GM12878 (cell line): ENCODE measurements at regions not wholly inside any gene's neighbourhood (a gene's known extent, or its start where the extent isn't known, plus 50 kb on each side); places are given as distances from the start of the nearest gene placed in this dataset.

ENCODE experiments used
- ATAC-seq: fragments of 200-7000 bp; cut with Tn5 transposase; 3 replicates; pipeline ENCODE4 v1.9.1; 2020; ENCODE audit warnings: mild to moderate bottlenecking, moderate library complexity
- BruUV-seq: library from RNA; stranded (reverse); fragments of 400-500 nt; replicated peaks from 2 replicates; lab custom pipeline; 2021; lab: Mats Ljungman, UMichigan
- CTCF ChIA-PET: fragments of 300-600 bp; sonication (Branson Sonifier 250); formaldehyde crosslinking; extraction: SDS; loops from one replicate; lab custom pipeline; 2021; ENCODE audit warnings: inconsistent platforms; lab: Yijun Ruan, JAX
- POLR2A ChIA-PET: fragments of 350-600 bp; formaldehyde crosslinking; extraction: SDS; loops from one replicate; lab custom pipeline; 2021; ENCODE audit warnings: inconsistent platforms; lab: Charles Lee
- RAD21 ChIA-PET: fragments of 300-600 bp; sonication (Branson Sonifier 250); formaldehyde crosslinking; loops from one replicate; lab custom pipeline; 2023; ENCODE audit warnings: antibody characterized with exemption; ENCODE audit not compliant: unreplicated experiment; lab: Charles Lee
- SMC1A ChIA-PET: fragments of 300-600 bp; sonication (Branson Sonifier 250); formaldehyde crosslinking; loops from one replicate; lab custom pipeline; 2023; ENCODE audit not compliant: unreplicated experiment, uncharacterized antibody; lab: Charles Lee
- DNase-seq: peaks from one replicate; pipeline ENCODE4 v3.0.0-alpha.2; 2011; ENCODE audit warnings: low read depth, low spot score
- FAIRE-seq: peaks from 3 replicates; lab custom pipeline; 2011; peaks lifted over from hg19 to GRCh38; lab: Jason Lieb, UNC
- H2AFZ ChIP-seq: 2 replicates; pipeline ENCODE4 v1.6.0; 2011; ENCODE audit warnings: low read depth, low read length, control low read depth; ENCODE audit not compliant: control insufficient read depth
- H3K27ac ChIP-seq: 2 replicates; pipeline ENCODE4 v1.5.1; 2011; ENCODE audit warnings: control low read depth; ENCODE audit not compliant: control insufficient read depth, insufficient read depth
- H3K27me3 ChIP-seq, 2 experiments: replicated peaks in 1 of 2; 2 replicates each; pipeline versions ENCODE4 v1.6.0 to v1.6.1; 2011; ENCODE audit warnings: low read length in 1 of 2; ENCODE audit not compliant: control insufficient read depth in 2 of 2, insufficient read depth in 2 of 2
- H3K36me3 ChIP-seq, 2 experiments: 2 replicates each; pipeline ENCODE4 v1.5.1; 2011; ENCODE audit warnings: low read length in 1 of 2; ENCODE audit not compliant: control insufficient read depth in 2 of 2, insufficient read depth in 2 of 2
- H3K4me1 ChIP-seq: 2 replicates; pipeline ENCODE4 v1.6.1; 2011; ENCODE audit warnings: mild to moderate bottlenecking, low read length, moderate library complexity, mixed read lengths; ENCODE audit not compliant: control insufficient read depth, insufficient read depth
- H3K4me2 ChIP-seq: 2 replicates; pipeline ENCODE4 v1.6.0; 2011; ENCODE audit warnings: control low read depth; ENCODE audit not compliant: control insufficient read depth, insufficient read depth
- H3K4me3 ChIP-seq: fragments of 200-600 bp; sonication (generic); 2 replicates; pipeline ENCODE4 v1.5.1; 2016
- H3K79me2 ChIP-seq: 2 replicates; pipeline ENCODE4 v1.6.0; 2011; ENCODE audit warnings: low read length; ENCODE audit not compliant: control insufficient read depth, insufficient read depth
- H3K9ac ChIP-seq: 2 replicates; pipeline ENCODE4 v1.8.0; 2011; ENCODE audit warnings: low read length, control low read depth, mixed read lengths; ENCODE audit not compliant: control insufficient read depth, insufficient read depth
- H3K9me3 ChIP-seq: replicated peaks from 3 replicates; pipeline ENCODE4 v1.5.1; 2011; ENCODE audit warnings: mild to moderate bottlenecking, low read length; ENCODE audit not compliant: control insufficient read depth, insufficient read depth
- H4K20me1 ChIP-seq: 2 replicates; pipeline ENCODE4 v1.6.0; 2011; ENCODE audit not compliant: control insufficient read depth, insufficient read depth
- BACH1 ChIP-seq: fragments of 450-650 bp; IDR thresholded peaks from 2 replicates; pipeline ENCODE4 v1.6.1; 2017; ENCODE audit warnings: mild to moderate bottlenecking, borderline replicate concordance
- BHLHE40 ChIP-seq, 2 experiments: fragments of 450-650 bp in 1 of 2; IDR thresholded peaks; 2 replicates each; pipeline ENCODE4 v1.6.1; 2011 to 2017; ENCODE audit warnings: low read depth in 2 of 2, borderline replicate concordance in 1 of 2, improper control_type of control experiment in 1 of 2, low read length in 1 of 2, mild to moderate bottlenecking in 1 of 2
- CEBPB ChIP-seq, 2 experiments: fragments of 150-350 bp in 1 of 2; IDR thresholded peaks; 2 replicates each; pipeline ENCODE4 v1.6.1; 2012 to 2014; ENCODE audit warnings: low read depth in 2 of 2, low read length in 2 of 2, borderline replicate concordance in 1 of 2, inconsistent platforms in 1 of 2
- CHD4 ChIP-seq: fragments of 200-600 bp; sonication (generic); IDR thresholded peaks from 2 replicates; pipeline ENCODE4 v1.6.1; 2016; ENCODE audit warnings: mild to moderate bottlenecking
- IRF5 ChIP-seq: fragments of 450-650 bp; IDR thresholded peaks from 2 replicates; pipeline ENCODE4 v1.6.1; 2017; ENCODE audit warnings: borderline replicate concordance
- JUNB ChIP-seq: IDR thresholded peaks from 2 replicates; pipeline ENCODE4 v1.6.1; 2016; ENCODE audit warnings: antibody characterized with exemption, mild to moderate bottlenecking
- MLLT1 ChIP-seq: fragments of 450-650 bp; IDR thresholded peaks from 2 replicates; pipeline ENCODE4 v1.6.1; 2016; ENCODE audit warnings: mild to moderate bottlenecking
- MTA2 ChIP-seq: fragments of 450-650 bp; IDR thresholded peaks from 2 replicates; pipeline ENCODE4 v1.6.1; 2016; ENCODE audit warnings: low read depth, mild to moderate bottlenecking, moderate library complexity
- MYC ChIP-seq: IDR thresholded peaks from 2 replicates; pipeline ENCODE4 v1.6.1; 2011; ENCODE audit warnings: mild to moderate bottlenecking, low read length, moderate library complexity, inconsistent platforms; ENCODE audit not compliant: insufficient read depth, insufficient replicate concordance, insufficient read length, severe bottlenecking
- SIN3A ChIP-seq: IDR thresholded peaks from 2 replicates; pipeline ENCODE4 v1.6.1; 2012; ENCODE audit warnings: low read depth, low read length, improper control_type of control experiment
- SIX5 ChIP-seq: IDR thresholded peaks from 2 replicates; pipeline ENCODE4 v1.6.1; 2011; ENCODE audit warnings: mild to moderate bottlenecking, low read depth, low read length, moderate library complexity; ENCODE audit not compliant: severe bottlenecking
- SP1 ChIP-seq: IDR thresholded peaks from one replicate; pipeline ENCODE4 v1.6.1; 2011; ENCODE audit warnings: low read depth, low read length
- SPI1 ChIP-seq: IDR thresholded peaks from 2 replicates; pipeline ENCODE4 v1.6.1; 2011; ENCODE audit warnings: low read depth, mild to moderate bottlenecking, low read length, moderate library complexity, borderline replicate concordance; ENCODE audit not compliant: insufficient read depth
- SREBF2 ChIP-seq: IDR thresholded peaks from 2 replicates; pipeline ENCODE4 v1.6.1; 2012; ENCODE audit warnings: mild to moderate bottlenecking, low read length
- TARDBP ChIP-seq: IDR thresholded peaks from 2 replicates; pipeline ENCODE4 v1.6.1; 2016; ENCODE audit warnings: borderline replicate concordance
- ZNF274 ChIP-seq: IDR thresholded peaks from one replicate; pipeline ENCODE4 v1.8.0; 2011; ENCODE audit not compliant: insufficient read length, insufficient read depth
- ZNF384 ChIP-seq: IDR thresholded peaks from 2 replicates; pipeline ENCODE4 v1.6.1; 2012; ENCODE audit warnings: low read depth, mild to moderate bottlenecking, low read length, improper control_type of control experiment, borderline replicate concordance
- in situ Hi-C: fragments of 300-500 bp; cut with MboI; formaldehyde crosslinking; loops from 9 replicates; pipeline ENCODE4 v1.14.3; 2018; ENCODE audit warnings: mixed read lengths
- intact Hi-C: fragments of 100-400 bp; cut with micrococcal nuclease; formaldehyde crosslinking; loops from one replicate; pipeline ENCODE4 v1.14.2; 2022; ENCODE audit not compliant: unreplicated experiment
- TF ChIP-seq, protein P1 (sequence below): IDR thresholded peaks from 2 replicates; pipeline ENCODE4 v1.6.1; 2012; ENCODE audit warnings: low read depth, low read length, improper control_type of control experiment
- TF ChIP-seq, protein P2 (sequence below): fragments of 450-650 bp; IDR thresholded peaks from 2 replicates; pipeline ENCODE4 v1.6.1; 2017; ENCODE audit warnings: antibody characterized with exemption, mild to moderate bottlenecking, moderate library complexity

DNA sequence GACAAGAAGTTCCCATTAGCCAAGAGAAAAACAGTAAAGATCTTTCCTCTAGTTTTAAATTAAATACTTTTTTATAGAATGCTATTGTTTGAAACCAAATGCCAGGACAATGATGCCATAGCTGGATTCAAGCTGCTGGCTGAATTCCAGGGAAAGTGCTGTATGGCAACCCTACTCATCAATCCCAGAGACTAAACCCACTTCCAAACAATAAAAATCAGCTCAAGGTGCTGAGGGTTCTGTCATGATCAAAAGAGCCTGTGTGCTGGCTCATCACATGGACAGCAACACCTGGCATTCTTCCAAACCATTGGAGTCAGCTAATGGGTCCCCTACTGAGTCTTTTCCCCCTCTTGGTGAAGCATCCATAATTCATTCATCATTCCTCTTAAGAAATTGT is 53.7 kb upstream of the PARD3B start:
- Histone ChIP-seq H3K36me3 (no peaks in the 10 kb centered on the region), H3K4me3 (no peak overlapping the region), H3K27me3 (no peaks in the 10 kb centered on the region), H2AFZ (no peak overlapping the region), H3K4me1 (no peaks in the 10 kb centered on the region), H3K9ac (no peak overlapping the region), H3K4me2 (no peak overlapping the region), H3K9me3 (no peaks in the 10 kb centered on the region), H3K79me2 (no peaks in the 10 kb centered on the region), H3K27ac (no peak overlapping the region), H4K20me1 (no peaks in the 10 kb centered on the region)
- ATAC-seq (no peak), DNase-seq (no peak), FAIRE-seq (no peak)
- intact Hi-C loops = no loop called here
- ChIA-PET SMC1A (no interaction called here), CTCF (no interaction called here), POLR2A (no interaction called here), RAD21 (no interaction called here)
- BruUV-seq = no TSS peak
- in situ Hi-C loops = no loop called here
- TF ChIP-seq BACH1 = no peak
- TF ChIP-seq SREBF2 = no peak
- TF ChIP-seq, protein P1, sequence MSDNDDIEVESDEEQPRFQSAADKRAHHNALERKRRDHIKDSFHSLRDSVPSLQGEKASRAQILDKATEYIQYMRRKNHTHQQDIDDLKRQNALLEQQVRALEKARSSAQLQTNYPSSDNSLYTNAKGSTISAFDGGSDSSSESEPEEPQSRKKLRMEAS = no peak
- TF ChIP-seq BHLHE40 (IDR thresholded peaks at IDR 0.05; ENCODE audit: borderline replicate concordance in 1 of 2, low read depth in 2 of 2, low read length in 1 of 2) = no peak
- TF ChIP-seq TARDBP = no peak
- TF ChIP-seq SP1 = no peak
- TF ChIP-seq MYC = no peak
- TF ChIP-seq SIN3A = no peak
- TF ChIP-seq ZNF384 = no peak
- TF ChIP-seq, protein P2, sequence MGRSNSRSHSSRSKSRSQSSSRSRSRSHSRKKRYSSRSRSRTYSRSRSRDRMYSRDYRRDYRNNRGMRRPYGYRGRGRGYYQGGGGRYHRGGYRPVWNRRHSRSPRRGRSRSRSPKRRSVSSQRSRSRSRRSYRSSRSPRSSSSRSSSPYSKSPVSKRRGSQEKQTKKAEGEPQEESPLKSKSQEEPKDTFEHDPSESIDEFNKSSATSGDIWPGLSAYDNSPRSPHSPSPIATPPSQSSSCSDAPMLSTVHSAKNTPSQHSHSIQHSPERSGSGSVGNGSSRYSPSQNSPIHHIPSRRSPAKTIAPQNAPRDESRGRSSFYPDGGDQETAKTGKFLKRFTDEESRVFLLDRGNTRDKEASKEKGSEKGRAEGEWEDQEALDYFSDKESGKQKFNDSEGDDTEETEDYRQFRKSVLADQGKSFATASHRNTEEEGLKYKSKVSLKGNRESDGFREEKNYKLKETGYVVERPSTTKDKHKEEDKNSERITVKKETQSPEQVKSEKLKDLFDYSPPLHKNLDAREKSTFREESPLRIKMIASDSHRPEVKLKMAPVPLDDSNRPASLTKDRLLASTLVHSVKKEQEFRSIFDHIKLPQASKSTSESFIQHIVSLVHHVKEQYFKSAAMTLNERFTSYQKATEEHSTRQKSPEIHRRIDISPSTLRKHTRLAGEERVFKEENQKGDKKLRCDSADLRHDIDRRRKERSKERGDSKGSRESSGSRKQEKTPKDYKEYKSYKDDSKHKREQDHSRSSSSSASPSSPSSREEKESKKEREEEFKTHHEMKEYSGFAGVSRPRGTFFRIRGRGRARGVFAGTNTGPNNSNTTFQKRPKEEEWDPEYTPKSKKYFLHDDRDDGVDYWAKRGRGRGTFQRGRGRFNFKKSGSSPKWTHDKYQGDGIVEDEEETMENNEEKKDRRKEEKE = no peak
- TF ChIP-seq SPI1 = no peak
- no peak for TF ChIP-seq ZNF274
- TF ChIP-seq MTA2 = no peak
- TF ChIP-seq IRF5 = no peak
- no peak for TF ChIP-seq SIX5
- no peak for TF ChIP-seq MLLT1
- no peak for TF ChIP-seq CEBPB (IDR thresholded peaks at IDR 0.05; ENCODE audit: borderline replicate concordance in 1 of 2, low read depth in 2 of 2, low read length in 2 of 2)
- no peak for TF ChIP-seq JUNB
- no peak for TF ChIP-seq CHD4
